SJSA1 (cell line): ENCODE measurements at regions not wholly inside any gene's neighbourhood (a gene's known extent, or its start where the extent isn't known, plus 50 kb on each side); places are given as distances from the start of the nearest gene placed in this dataset.

ENCODE experiments used
- DNase-seq, 2 experiments: peaks; one replicate each; pipeline ENCODE4 v3.0.0-alpha.2; 2015 to 2020; ENCODE audit warnings: low spot score in 2 of 2, low read depth in 1 of 2
- H3K27ac ChIP-seq: fragments of 250-450 bp; sonication (Bioruptor Pico); 2 replicates; pipeline ENCODE4 v1.5.1; 2020; ENCODE audit warnings: mild to moderate bottlenecking, moderate library complexity
- H3K27me3 ChIP-seq: fragments of 250-450 bp; sonication (Bioruptor Pico); replicated peaks from 2 replicates; pipeline ENCODE4 v1.5.1; 2020; ENCODE audit warnings: mild to moderate bottlenecking, moderate library complexity
- H3K36me3 ChIP-seq: fragments of 250-450 bp; sonication (Bioruptor Pico); 2 replicates; pipeline ENCODE4 v1.5.1; 2020; ENCODE audit warnings: mild to moderate bottlenecking
- H3K4me1 ChIP-seq: fragments of 250-450 bp; sonication (Bioruptor Pico); replicated peaks from 2 replicates; pipeline ENCODE4 v1.6.1; 2021; ENCODE audit warnings: mild to moderate bottlenecking
- H3K4me3 ChIP-seq: fragments of 250-450 bp; sonication (Bioruptor Pico); 2 replicates; pipeline ENCODE4 v1.5.1; 2020; ENCODE audit warnings: mild to moderate bottlenecking
- H3K9me3 ChIP-seq: fragments of 250-450 bp; sonication (Bioruptor Pico); replicated peaks from 2 replicates; pipeline ENCODE4 v1.5.1; 2020; ENCODE audit warnings: mild to moderate bottlenecking

DNA sequence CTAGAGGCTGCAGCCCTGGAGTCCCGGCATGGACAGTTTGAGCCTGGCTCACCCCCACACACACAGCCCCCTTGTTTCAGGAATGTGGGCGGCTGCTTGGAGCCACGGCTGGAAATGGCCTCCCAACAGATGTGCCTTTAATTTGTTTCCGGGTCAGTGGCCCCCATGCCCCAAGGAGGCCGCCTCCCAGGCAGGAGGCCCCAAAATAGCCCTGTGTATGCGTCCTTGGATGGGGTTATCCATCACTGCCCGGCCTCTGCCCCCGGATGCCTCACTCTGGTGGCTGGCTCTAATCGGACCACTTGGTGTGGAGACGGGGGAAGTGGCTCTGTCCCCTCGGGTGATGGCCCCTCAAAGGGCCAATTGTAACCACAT is 151.9 kb upstream of the MYCN start:
- Histone ChIP-seq H3K36me3 (no peaks in the 10 kb centered on the region), H3K27ac (no peak overlapping the region), H3K4me1 (no peaks in the 10 kb centered on the region), H3K9me3 (no peaks in the 10 kb centered on the region), H3K27me3 (no peaks in the 10 kb centered on the region), H3K4me3 (no peak overlapping the region)
- DNase-seq = no peak

GRCh38 chr2:15788830-15789229 is 151.5 kb upstream of the MYCN start:
- DNase-seq = no peak
- H3K27ac ChIP-seq = no peak overlapping the region
- H3K9me3 ChIP-seq = no peaks in the 10 kb centered on the region
- H3K27me3 ChIP-seq = no peaks in the 10 kb centered on the region
- H3K36me3 ChIP-seq = no peaks in the 10 kb centered on the region
- H3K4me3 ChIP-seq = no peak overlapping the region
- no peaks in the 10 kb centered on the region for H3K4me1 ChIP-seq

DNA sequence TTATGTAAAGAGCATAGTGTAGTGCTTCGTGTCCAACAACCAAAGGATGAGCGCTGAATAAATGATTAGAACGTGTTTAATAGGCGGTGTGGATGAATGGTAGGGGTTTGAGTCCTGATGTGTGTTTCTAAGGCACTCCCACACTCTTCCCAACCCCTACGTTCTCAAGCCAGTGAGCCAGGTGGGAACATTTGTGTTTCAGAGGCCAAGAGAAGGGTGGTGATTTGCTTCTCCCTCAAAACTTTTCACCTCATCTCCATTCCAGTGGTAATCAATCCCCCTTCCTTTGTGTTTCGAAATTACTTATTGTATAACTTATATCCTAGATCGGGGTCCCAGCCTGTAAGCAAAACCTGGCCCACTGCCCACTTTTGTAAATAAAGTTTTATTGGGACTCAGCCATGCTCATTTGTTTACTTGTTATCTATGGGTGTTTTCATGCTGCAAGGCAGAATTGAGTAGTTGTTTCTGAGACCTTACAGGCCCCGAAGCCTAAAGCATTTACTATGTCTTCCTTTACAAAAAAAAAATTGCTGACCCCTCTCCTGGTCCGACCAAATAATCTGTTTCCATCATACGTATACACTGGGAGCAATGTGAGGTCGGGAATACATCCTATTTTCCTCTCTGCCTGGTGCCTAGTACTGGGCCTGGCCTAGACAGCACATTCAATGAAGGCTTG is 150.8 kb upstream of the MYCN start:
- H3K36me3 ChIP-seq = no peaks in the 10 kb centered on the region
- H3K4me1 ChIP-seq = no peaks in the 10 kb centered on the region
- H3K27ac ChIP-seq = no peak overlapping the region

DNA sequence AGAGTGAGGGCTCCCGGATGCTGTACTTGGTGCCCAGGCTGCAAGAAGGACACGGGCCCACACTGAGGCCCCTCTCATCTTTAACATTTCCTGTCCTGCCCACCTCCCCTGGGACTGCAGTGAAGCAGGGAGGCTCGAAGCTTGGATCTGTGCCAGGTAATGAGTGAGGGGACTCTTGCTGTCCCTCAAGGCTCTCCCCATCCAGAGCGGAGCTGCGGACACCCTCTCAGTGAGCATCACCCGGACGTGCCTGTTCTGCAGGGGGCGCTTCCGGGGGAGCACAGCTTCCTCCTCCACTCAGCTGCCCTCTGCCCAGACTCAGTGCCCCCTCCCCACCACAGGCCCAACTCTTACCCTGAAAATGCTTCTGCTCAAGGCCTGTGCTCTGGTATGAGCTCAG is 150.0 kb upstream of the MYCN start:
- Histone ChIP-seq H3K4me3 (no peak overlapping the region), H3K27me3 (no peaks in the 10 kb centered on the region), H3K4me1 (no peaks in the 10 kb centered on the region), H3K9me3 (no peaks in the 10 kb centered on the region), H3K36me3 (no peaks in the 10 kb centered on the region), H3K27ac (no peak overlapping the region)
- DNase-seq = no peak

More for the DNA sequence above, 150.8 kb upstream of the MYCN start:
- DNase-seq = no peak
- no peaks in the 10 kb centered on the region for H3K9me3 ChIP-seq
- no peaks in the 10 kb centered on the region for H3K27me3 ChIP-seq
- H3K4me3 ChIP-seq = no peak overlapping the region

GRCh38 chr2:15790838-15791237 is 149.5 kb upstream of the MYCN start:
- no peak overlapping the region for H3K4me3 ChIP-seq
- DNase-seq = no peak
- H3K27ac ChIP-seq = no peak overlapping the region
- no peaks in the 10 kb centered on the region for H3K27me3 ChIP-seq
- H3K4me1 ChIP-seq = no peaks in the 10 kb centered on the region
- no peaks in the 10 kb centered on the region for H3K36me3 ChIP-seq
- H3K9me3 ChIP-seq = no peaks in the 10 kb centered on the region

- DNase-seq = no peak
- no peaks in the 10 kb centered on the region for H3K4me1 ChIP-seq
- H3K4me3 ChIP-seq = no peak overlapping the region
- no peaks in the 10 kb centered on the region for H3K27me3 ChIP-seq
- no peaks in the 10 kb centered on the region for H3K9me3 ChIP-seq
- H3K36me3 ChIP-seq = no peaks in the 10 kb centered on the region
- no peak overlapping the region for H3K27ac ChIP-seq
Observed at GRCh38 chr2:15791294-15791693, 149.1 kb upstream of the MYCN start.

DNA sequence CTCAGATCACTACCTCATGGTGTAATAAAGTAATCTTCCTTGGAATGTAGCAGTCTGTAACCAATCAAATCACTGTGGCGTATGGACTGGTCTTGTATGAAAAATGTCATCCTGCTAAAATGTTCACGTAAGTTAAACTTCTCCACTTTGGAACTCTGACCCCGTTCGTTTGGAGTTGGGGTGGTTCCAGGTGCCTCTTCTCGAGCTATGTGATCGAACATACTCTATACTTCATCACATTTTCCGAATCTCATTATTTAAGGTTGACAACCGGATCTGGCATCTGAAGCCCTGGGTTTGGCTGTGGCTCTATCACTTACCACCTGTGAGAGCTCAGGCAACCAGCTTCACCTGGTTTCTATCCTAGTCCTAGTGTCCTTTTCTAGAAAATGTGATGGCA is 148.0 kb upstream of the MYCN start:
- H3K27ac ChIP-seq = no peak overlapping the region
- no peaks in the 10 kb centered on the region for H3K4me1 ChIP-seq
- H3K27me3 ChIP-seq = no peaks in the 10 kb centered on the region
- DNase-seq = no peak
- no peaks in the 10 kb centered on the region for H3K36me3 ChIP-seq
- no peak overlapping the region for H3K4me3 ChIP-seq
- H3K9me3 ChIP-seq = no peaks in the 10 kb centered on the region

DNA sequence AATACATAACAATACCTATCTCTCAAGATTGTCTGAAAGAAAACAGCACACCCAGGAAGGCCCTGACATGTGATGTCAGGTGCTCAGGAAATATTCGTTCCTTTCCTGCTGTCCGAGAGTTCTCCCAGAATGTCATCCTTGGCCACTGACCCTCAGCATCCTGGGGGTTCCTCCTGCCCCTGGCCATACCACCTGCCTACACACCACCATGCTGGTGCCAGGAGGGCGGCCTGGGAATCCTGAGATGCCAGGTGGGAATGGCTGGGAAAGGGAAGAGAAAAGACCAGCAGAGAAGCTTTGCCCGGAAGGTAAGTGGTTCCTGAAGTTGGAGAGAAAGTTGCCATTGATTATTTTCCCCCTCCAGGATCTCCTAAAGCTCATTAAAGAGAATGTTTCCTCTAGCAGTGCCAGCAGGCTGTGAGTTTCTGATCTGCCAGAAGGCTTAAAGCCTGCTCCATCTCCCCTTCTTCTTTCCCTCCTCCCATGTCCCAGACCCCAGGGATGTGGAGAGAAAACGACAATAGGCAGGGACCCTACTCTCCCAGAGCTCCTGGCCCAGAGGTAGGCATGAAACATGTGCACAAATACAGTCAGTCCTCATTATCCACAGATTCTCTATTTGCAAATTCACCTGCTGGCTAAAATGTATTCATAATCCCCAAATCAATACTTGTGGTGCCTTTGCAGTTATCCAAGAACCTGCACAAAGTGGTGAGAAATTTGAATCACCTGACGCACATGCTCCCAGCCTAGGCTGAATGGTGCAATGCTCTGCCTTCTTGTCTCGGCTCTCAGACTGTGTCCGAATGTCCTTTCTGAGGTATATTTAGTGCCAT is 147.1 kb upstream of the MYCN start:
- Histone ChIP-seq H3K9me3 (no peaks in the 10 kb centered on the region), H3K36me3 (no peaks in the 10 kb centered on the region), H3K27ac (no peak overlapping the region), H3K27me3 (no peaks in the 10 kb centered on the region), H3K4me3 (no peak overlapping the region), H3K4me1 (no peaks in the 10 kb centered on the region)
- DNase-seq = no peak

- Histone ChIP-seq H3K9me3 (no peaks in the 10 kb centered on the region), H3K27ac (no peak overlapping the region), H3K4me3 (no peak overlapping the region), H3K36me3 (no peaks in the 10 kb centered on the region), H3K4me1 (no peaks in the 10 kb centered on the region), H3K27me3 (no peaks in the 10 kb centered on the region)
- DNase-seq = no peak
Observed at GRCh38 chr2:15793978-15794377, 146.4 kb upstream of the MYCN start.

- Histone ChIP-seq H3K36me3 (no peaks in the 10 kb centered on the region), H3K4me1 (no peaks in the 10 kb centered on the region), H3K27ac (no peak overlapping the region), H3K9me3 (no peaks in the 10 kb centered on the region), H3K27me3 (no peaks in the 10 kb centered on the region), H3K4me3 (no peak overlapping the region)
- DNase-seq = no peak
Observed at GRCh38 chr2:15794608-15795134, 145.7 kb upstream of the MYCN start.

DNA sequence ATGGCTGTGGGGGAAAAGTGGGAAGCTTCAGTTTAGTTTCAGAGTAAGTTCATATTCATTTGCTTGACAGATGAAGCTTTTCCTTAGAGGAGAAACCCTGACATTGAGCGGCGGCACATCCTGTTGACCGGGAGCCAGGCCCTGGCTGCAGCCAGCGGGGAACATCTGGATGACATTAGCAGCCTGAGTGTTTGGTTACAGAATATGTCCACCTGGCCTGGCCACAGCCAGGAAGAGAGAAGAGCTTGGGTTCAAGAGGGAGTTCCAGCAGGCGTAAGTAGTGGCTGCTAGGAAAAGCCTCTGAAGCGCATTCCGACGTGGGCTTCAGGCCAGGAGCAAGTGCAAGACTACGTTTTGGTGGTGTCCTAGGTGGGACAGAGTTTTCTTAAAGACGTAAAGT is 144.9 kb upstream of the MYCN start:
- Histone ChIP-seq H3K36me3 (no peaks in the 10 kb centered on the region), H3K9me3 (no peaks in the 10 kb centered on the region), H3K27ac (no peak overlapping the region), H3K4me1 (no peaks in the 10 kb centered on the region), H3K4me3 (no peak overlapping the region), H3K27me3 (no peaks in the 10 kb centered on the region)
- DNase-seq = no peak

DNA sequence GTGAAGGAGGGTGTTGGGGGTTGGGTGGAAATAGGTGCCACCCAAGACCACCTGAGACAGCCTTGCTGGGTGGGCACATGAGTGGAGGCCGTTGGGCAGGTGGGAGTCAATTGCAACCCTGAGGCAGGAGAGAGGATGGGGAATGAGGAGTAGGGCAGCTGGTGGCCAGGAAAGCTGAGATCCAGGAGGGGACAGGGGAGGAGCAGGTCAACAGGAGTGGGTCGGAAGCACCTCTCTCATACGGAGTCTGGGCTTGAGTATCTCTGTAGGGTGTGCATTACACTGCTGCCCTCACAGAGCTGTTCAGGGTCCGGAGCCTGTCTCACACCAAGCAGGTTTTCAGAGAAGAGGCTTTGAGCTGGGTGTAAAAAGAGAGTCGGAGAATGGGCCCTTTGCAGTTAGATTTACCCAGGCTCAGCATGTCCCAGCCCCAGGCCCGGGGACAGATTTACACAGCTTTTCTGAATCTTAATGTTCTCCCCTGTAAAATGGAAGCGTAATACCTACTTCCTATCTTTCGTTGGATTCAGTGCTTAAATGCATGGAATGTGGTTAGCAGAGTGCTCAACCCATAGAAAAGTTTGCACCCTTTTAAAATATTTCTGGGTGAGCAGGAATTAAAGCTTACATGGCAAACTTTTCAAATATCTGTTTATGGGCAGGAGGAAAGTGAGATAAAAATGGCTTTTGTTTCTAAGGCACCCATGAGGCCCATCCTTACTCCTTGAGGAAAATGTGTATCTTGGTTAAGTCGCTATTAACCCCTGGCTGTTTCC is 144.0 kb upstream of the MYCN start:
- H3K9me3 ChIP-seq = no peaks in the 10 kb centered on the region
- H3K27me3 ChIP-seq = no peaks in the 10 kb centered on the region
- no peaks in the 10 kb centered on the region for H3K36me3 ChIP-seq
- no peak overlapping the region for H3K4me3 ChIP-seq
- DNase-seq = no peak
- no peak overlapping the region for H3K27ac ChIP-seq
- H3K4me1 ChIP-seq = no peaks in the 10 kb centered on the region

DNA sequence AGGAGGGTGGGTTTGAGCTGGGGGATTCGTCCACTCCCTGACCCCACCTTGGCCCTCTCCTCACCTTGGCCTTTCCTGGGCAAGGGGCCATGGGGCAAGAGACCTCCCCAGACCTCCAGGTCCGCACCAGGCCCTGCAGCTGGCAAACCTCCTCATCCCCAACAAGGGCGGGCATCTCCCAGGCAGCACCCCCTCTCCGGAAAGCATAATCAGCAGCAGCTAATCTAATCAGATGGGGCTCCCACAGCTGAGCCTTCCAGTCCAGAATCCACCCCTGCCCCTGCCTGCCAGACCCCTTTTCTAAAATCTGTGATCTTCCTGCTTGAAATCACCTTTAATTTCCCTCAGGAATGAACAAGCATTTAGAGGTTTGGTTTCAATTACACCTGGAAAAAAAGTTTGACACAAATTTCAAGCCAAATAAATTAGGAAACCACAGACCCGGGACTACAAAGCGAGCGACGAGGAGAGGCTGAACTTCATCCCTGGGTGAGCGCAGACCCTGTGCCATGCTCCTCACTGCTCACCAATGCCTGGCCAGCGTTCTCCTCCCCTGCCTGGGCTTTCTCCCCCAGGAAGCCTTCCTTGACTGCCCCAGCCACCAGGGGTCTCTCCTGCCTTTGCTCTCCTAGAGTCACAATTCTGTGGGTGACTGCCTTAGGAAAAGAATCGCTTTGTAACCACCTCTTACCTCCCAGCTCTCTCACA is 143.0 kb upstream of the MYCN start:
- Histone ChIP-seq H3K4me3 (no peak overlapping the region), H3K9me3 (no peaks in the 10 kb centered on the region), H3K27me3 (no peaks in the 10 kb centered on the region), H3K4me1 (no peaks in the 10 kb centered on the region), H3K36me3 (no peaks in the 10 kb centered on the region), H3K27ac (no peak overlapping the region)
- DNase-seq = no peak
